ENCODE measurements at regions not wholly inside any gene's neighbourhood (a gene's known extent, or its start where the extent isn't known, plus 50 kb on each side); places are given as distances from the start of the nearest gene placed in this dataset.
A peak's percentile ranks its signal among the peaks of the same experiment; 100 is the strongest.

DNA sequence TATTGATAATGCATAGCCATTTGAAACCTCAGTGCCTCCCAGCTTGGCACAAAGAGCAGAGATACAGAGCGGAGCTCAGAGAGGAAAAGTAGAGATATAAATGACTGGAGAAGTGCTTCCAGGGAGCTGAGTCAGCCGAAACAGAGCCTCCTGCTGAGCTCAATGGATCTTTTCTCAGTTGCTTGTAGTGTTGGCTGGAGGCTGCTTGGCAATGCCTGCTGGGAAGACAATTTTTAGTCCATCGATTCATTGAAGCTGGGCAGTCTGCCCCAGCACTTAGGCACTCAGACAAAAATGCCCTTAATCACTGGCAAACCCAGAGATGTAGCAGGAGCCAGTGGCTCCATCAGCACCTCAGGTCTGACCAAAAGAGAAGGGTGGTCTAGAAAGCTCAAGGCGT, 81.3 kb upstream of the SETBP1 start:
- DNase-seq (ENCODE audit: low read depth, low spot score), result peak; percentile 88
- TF ChIP-seq CTCF (IDR thresholded peaks at IDR 0.05; ENCODE audit: low read depth, low read length), result no peak
- in situ Hi-C loops (cut with HindIII; ENCODE audit: low sequenced_read_pairs), result no loop called here
- no peak overlapping the region for H3K4me3 ChIP-seq (ENCODE audit: low read depth, low read length)

- no peak for TF ChIP-seq CTCF (IDR thresholded peaks at IDR 0.05; ENCODE audit: low read depth, low read length)
- in situ Hi-C loops (cut with HindIII; ENCODE audit: low sequenced_read_pairs), result no loop called here
- DNase-seq (ENCODE audit: low read depth, low spot score), result peak; percentile 83
- H3K4me3 ChIP-seq (ENCODE audit: low read depth, low read length), result no peak overlapping the region
Observed at GRCh38 chr18:44601447-44601846, 79.2 kb upstream of the SETBP1 start.

DNA sequence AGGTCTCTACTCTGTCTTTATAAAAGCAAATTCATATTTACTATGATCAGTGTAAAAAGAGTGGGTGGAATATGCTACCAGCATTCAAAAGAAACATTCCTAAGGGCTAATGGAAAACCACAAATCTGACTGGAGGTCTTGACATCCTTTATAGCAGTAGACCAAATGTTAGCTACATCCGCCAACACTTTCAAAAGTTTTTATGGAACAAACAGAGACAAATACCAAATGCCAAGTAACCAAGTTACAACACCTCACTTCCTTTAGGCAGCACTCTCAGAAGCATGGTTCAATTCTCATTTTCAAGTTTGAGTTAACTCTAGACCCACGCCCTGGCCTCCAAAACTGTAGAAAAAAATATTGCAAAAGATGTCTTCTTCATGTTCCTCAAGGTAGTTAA, 78.3 kb upstream of the SETBP1 start:
- no peak for TF ChIP-seq CTCF (IDR thresholded peaks at IDR 0.05; ENCODE audit: low read depth, low read length)
- in situ Hi-C loops (cut with HindIII; ENCODE audit: low sequenced_read_pairs), result no loop called here
- no peak overlapping the region for H3K4me3 ChIP-seq (ENCODE audit: low read depth, low read length)
- DNase-seq (ENCODE audit: low read depth, low spot score), result peak; percentile 83

DNA sequence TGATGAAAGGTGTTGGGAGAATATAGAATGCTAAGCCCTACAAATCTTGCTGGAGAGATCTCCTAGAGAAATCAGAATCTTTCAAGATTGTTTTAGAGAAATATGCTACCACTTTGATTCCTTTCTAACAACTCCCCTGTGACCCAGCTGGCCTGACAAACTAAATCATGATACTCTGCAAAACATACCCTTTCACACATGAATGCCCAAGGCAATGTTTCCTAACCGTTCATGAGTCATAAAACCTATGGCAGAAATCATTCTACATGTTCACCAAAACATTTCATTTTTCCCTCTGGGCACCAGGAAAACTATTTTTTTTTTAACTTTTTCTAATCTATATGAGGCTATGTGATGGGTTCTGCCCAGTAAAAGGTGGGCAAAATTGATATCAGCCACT, 77.8 kb upstream of the SETBP1 start:
- in situ Hi-C loops (cut with HindIII; ENCODE audit: low sequenced_read_pairs), result no loop called here
- peak; percentile 16 for DNase-seq (ENCODE audit: low read depth, low spot score)
- TF ChIP-seq CTCF (IDR thresholded peaks at IDR 0.05; ENCODE audit: low read depth, low read length), result no peak
- H3K4me3 ChIP-seq (ENCODE audit: low read depth, low read length), result no peak overlapping the region

DNA sequence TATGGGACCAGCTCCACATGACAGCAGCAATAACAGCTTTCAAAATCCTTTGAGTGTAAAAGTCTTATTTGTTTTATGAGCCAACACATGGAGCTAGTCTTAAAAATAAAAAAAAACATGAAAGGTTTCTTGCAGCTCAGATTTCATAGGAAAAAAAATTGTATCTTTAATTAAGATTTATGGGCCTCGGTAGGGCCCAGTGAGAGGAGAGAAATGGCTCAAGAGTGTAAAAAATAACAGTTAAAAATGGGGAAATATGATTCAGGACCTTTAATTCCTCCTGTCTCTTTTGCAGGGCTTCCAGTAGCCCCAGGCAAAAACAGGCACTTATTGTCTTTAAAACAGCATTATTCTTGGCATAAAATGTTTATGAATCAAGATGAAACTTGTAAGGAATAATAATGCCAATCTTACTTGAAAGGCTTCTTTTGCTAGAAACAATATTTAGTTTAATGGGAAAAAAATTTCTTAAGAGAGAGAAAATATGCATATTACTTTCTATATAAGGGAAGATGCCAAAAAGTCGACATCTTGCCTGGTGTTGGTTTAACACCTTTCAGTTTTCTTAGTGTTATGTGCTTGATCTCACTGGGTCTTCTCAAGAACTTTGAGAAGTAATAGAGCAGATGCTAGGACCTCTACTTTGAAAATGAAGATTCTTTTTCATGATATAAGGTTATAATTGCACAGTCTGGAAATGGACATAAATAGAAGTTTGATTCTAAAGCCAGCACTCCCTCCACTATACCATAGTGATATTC, 71.3 kb upstream of the SETBP1 start:
- no peak for DNase-seq (ENCODE audit: low read depth, low spot score)
- in situ Hi-C loops (cut with HindIII; ENCODE audit: low sequenced_read_pairs), result no loop called here
- no peak for TF ChIP-seq CTCF (IDR thresholded peaks at IDR 0.05; ENCODE audit: low read depth, low read length)
- H3K4me3 ChIP-seq (ENCODE audit: low read depth, low read length), result no peak overlapping the region

- H3K4me3 ChIP-seq (ENCODE audit: low read depth, low read length), result no peak overlapping the region
- in situ Hi-C loops (cut with HindIII; ENCODE audit: low sequenced_read_pairs), result no loop called here
- DNase-seq (ENCODE audit: low read depth, low spot score), result no peak
- TF ChIP-seq CTCF (IDR thresholded peaks at IDR 0.05; ENCODE audit: low read depth, low read length), result no peak
Observed at GRCh38 chr18:44620812-44621211, 59.9 kb upstream of the SETBP1 start.

Data from astrocyte of the spinal cord (primary cell).